ENCODE measurements at regions not wholly inside any gene's neighbourhood (a gene's known extent, or its start where the extent isn't known, plus 50 kb on each side); places are given as distances from the start of the nearest gene placed in this dataset.
"Not testable (repeated sequence)": the region's sequence is repeated elsewhere in the genome, so short reads cannot be mapped to it uniquely, and the experiment has no call there.

- TF ChIP-seq, protein P1, sequence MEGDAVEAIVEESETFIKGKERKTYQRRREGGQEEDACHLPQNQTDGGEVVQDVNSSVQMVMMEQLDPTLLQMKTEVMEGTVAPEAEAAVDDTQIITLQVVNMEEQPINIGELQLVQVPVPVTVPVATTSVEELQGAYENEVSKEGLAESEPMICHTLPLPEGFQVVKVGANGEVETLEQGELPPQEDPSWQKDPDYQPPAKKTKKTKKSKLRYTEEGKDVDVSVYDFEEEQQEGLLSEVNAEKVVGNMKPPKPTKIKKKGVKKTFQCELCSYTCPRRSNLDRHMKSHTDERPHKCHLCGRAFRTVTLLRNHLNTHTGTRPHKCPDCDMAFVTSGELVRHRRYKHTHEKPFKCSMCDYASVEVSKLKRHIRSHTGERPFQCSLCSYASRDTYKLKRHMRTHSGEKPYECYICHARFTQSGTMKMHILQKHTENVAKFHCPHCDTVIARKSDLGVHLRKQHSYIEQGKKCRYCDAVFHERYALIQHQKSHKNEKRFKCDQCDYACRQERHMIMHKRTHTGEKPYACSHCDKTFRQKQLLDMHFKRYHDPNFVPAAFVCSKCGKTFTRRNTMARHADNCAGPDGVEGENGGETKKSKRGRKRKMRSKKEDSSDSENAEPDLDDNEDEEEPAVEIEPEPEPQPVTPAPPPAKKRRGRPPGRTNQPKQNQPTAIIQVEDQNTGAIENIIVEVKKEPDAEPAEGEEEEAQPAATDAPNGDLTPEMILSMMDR (conservative IDR thresholded peaks at IDR 0.05) = not testable (repeated sequence)
- not testable (repeated sequence) for TF ChIP-seq EZH2 (IDR thresholded peaks at IDR 0.05; ENCODE audit: low read depth)
Observed at GRCh38 chr7:125264174-125264856, 334.7 kb upstream of the POT1 start.
